ENCODE measurements at regions not wholly inside any gene's neighbourhood (a gene's known extent, or its start where the extent isn't known, plus 50 kb on each side); places are given as distances from the start of the nearest gene placed in this dataset.

GRCh38 chr20:41837669-41838224, 219.6 kb upstream of the CHD6 start:
- DNase-seq, result no peak
- in situ Hi-C loops (cut with MboI; ENCODE audit: low pct_unique_long_range_greater_than_20kb, low sequenced_read_pairs), result no loop called here

DNA sequence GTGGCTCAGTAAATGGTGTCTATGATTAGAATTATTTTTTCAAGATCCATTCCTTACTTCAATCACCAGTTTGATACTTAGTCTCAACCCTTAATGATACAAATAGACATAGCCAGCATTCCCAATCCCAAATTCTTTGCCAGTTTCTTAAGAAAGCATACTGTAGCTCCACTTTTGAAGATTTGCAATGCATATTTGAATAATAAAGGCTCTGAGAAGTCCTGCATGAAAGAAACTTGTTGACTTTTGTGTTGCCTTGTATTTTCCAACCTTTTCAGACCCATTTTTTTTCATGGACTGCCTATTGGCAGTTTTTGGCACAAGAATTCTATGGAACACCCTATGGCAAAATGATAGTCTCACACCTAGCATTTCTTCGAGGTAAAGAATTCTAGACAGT, 215.6 kb upstream of the CHD6 start:
- DNase-seq, result no peak
- in situ Hi-C loops (cut with MboI; ENCODE audit: low pct_unique_long_range_greater_than_20kb, low sequenced_read_pairs), result no loop called here

DNA sequence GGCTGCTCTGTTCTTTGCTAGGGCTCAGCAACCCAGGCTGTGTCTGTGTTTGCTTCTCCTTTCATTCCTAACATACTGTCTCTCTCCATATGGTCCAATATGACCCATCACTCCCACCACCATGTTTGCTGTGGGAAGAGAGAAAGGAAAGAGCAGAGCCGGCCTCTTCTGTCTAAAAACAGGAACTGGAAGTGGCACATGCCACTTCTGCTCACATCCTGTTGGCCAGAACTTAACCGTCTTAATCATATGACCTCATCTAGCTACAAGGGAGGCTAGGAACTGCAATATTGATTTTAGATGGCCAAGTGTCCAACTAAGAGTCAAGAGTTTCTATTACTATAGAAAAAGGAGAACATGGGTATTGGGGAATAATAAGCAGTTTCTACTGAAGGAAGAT, 212.5 kb upstream of the CHD6 start:
- no peak for DNase-seq
- in situ Hi-C loops (cut with MboI; ENCODE audit: low pct_unique_long_range_greater_than_20kb, low sequenced_read_pairs), result no loop called here

- no peak for DNase-seq
- in situ Hi-C loops (cut with MboI; ENCODE audit: low pct_unique_long_range_greater_than_20kb, low sequenced_read_pairs), result no loop called here
These were observed 201.3 kb upstream of the CHD6 start for GRCh38 chr20:41819436-41819835.

DNA sequence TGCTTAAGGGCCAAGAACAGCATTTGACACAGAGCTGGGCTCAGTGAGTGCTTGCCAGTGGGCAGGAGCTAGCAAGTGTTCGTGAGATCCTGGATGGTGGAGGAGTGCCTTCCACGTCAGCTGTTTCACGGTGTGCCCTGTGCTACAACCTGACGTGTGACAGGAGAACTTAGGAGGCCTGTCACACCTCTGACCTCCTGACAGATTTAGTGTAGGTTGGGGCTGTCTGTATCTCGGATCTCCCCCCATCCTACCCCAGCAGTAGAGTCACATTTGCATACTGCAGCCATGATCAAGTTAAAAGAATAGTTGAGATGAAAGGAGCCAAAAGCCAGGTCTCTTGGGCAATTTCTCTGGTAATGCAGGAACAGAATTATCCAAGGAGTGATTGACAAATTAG, 200.8 kb upstream of the CHD6 start:
- in situ Hi-C loops (cut with MboI; ENCODE audit: low pct_unique_long_range_greater_than_20kb, low sequenced_read_pairs), result no loop called here
- no peak for DNase-seq

- in situ Hi-C loops (cut with MboI; ENCODE audit: low pct_unique_long_range_greater_than_20kb, low sequenced_read_pairs), result no loop called here
- DNase-seq, result no peak
These were observed 200.2 kb upstream of the CHD6 start for GRCh38 chr20:41818369-41818768.

DNA sequence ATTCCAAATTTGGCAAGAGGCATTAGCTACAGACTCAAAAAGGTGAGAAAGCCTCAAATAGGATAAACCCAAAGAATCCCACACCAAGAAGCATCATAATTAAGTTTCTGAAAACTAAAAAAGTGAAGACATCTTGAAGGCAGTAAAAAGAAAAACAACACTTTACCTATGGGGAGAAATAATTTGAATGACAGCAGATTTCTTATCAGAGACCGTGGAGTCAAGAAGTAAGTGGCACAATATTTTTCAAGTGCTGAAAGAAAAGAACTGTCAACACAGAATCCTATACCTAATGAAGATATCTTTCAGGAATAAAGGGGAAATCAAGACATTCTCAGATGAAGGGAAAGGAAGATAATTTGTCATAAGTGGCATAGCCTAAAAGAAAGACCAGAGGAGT, 193.3 kb upstream of the CHD6 start:
- in situ Hi-C loops (cut with MboI; ENCODE audit: low pct_unique_long_range_greater_than_20kb, low sequenced_read_pairs), result no loop called here
- DNase-seq, result no peak

DNA sequence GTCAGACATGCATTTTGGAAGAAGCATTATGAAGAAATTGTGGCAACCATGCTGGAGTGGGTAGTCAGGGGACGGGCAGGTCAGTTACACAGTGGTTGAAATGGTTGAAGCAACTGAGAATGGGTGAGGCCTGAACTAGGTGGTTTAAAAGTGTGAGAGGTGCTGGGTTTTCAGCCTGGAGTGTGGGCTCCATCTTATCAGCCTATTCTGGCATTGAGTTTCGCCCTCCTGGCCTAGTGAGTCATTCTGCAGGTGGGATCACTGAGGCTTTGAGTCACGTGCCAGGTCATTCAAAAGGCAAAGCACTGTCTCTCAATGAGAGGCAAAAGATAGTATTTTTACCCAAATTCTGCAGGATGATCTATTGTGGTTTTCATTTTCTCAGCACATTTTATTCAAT, 181.9 kb upstream of the CHD6 start:
- in situ Hi-C loops (cut with MboI; ENCODE audit: low pct_unique_long_range_greater_than_20kb, low sequenced_read_pairs), result no loop called here
- no peak for DNase-seq

DNA sequence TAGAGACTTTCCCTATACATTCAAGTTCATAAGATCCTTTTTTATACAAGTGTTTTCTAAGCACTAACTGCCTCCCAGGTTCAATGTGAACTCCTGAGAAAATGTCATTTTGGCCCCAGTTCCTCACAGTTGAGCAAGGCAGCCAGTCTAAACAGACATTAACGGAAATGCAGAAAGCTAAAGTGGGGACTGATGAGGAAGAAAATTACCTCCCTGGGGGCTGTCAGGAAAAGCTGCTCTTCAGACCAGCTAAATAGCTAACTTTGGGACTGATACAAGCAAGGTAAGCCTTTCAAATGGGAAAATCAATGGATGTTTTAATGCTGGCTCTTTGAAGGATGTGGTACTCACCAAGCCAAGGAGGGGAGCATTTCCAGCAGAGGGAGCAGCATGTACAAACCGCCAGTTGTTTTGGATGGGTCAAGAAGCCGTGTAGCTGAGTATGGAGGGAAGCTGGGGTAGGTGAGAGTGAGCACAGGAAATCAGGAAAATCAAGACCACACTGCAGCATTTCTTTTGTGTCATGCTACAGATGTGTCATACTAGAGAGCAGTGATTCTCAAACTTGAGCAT, 180.8 kb upstream of the CHD6 start:
- in situ Hi-C loops (cut with MboI; ENCODE audit: low pct_unique_long_range_greater_than_20kb, low sequenced_read_pairs), result no loop called here
- no peak for DNase-seq

DNA sequence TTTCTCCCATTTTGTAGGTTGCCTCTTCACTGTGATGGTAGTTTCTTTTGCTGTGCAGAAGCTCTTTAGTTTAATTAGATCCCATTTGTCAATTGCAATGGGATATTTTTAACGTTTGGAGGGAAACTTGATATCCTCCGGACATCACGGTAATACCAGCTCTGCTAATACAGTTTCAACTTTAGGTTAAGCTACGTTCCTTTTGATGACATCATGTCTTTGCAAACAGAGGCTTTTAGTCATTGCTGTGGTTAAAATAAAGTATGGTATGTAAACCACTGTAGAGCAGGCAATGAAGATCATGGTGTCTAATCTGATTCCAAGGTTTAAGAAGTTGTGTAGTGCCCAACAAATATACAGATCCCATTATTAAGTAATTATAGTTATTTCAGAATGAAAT, 168.0 kb upstream of the CHD6 start:
- in situ Hi-C loops (cut with MboI; ENCODE audit: low pct_unique_long_range_greater_than_20kb, low sequenced_read_pairs), result no loop called here
- DNase-seq, result no peak

GRCh38 chr20:41784209-41784958, 166.2 kb upstream of the CHD6 start:
- in situ Hi-C loops (cut with MboI; ENCODE audit: low pct_unique_long_range_greater_than_20kb, low sequenced_read_pairs), result no loop called here

GRCh38 chr20:41783423-41784208, 165.4 kb upstream of the CHD6 start:
- in situ Hi-C loops (cut with MboI; ENCODE audit: low pct_unique_long_range_greater_than_20kb, low sequenced_read_pairs), result no loop called here
- DNase-seq, result no peak

More at GRCh38 chr20:41784209-41784958, 166.2 kb upstream of the CHD6 start:
- DNase-seq, result no peak

DNA sequence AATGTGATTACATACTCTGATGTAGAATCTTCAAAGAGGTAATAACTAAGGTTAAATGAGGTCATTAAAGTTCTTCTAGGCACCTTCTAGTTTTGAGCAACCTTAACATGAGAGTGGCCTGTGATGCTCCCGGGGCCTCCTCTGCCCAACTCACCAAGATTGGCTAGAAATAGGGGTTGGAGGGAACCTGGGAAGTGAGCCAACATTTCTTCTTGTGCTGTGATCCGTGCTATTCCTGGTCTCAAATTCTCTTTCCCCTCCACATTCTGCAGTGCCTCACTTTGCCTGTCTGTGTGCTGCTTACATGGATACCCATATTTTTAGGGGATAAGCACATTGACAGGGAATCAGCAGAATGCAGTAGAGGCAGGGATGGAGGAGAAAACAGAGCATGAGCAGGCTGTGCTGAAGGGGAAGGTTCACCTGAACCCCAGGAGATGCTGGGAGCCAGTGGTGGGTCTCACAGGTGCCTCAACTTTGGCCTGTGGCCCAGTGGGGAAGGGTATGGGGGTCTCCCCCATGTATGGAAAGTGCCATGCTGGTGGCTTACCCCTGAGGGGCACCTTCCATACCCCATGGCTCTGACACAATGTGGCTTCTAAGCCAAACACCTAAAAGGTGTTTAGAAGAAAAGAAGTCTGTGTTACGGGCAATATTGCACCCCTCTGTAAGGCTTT, 164.7 kb upstream of the CHD6 start:
- in situ Hi-C loops (cut with MboI; ENCODE audit: low pct_unique_long_range_greater_than_20kb, low sequenced_read_pairs), result no loop called here
- DNase-seq, result no peak

- in situ Hi-C loops (cut with MboI; ENCODE audit: low pct_unique_long_range_greater_than_20kb, low sequenced_read_pairs), result no loop called here
- DNase-seq, result no peak
These were observed 164.1 kb upstream of the CHD6 start for GRCh38 chr20:41782255-41782654.

DNA sequence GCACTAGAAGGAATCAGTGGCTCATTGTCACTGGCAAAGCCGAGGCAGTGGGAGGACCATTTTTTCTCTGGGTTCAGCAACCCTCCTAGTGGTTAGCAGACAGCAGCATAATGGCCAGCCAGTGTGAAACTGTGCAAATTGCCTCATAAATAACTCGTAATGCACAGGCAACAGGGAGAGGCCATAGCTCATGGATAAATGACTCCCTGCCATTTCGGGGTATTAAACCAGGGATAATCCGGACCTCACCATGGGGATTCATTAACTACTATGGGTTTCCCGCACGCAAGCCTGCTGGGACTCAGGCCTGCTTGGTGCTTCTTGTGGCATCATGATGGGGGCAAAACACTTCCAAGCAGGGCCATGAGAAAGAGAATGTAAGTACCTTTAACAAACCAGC, 158.2 kb upstream of the CHD6 start:
- in situ Hi-C loops (cut with MboI; ENCODE audit: low pct_unique_long_range_greater_than_20kb, low sequenced_read_pairs), result no loop called here
- no peak for DNase-seq

DNA sequence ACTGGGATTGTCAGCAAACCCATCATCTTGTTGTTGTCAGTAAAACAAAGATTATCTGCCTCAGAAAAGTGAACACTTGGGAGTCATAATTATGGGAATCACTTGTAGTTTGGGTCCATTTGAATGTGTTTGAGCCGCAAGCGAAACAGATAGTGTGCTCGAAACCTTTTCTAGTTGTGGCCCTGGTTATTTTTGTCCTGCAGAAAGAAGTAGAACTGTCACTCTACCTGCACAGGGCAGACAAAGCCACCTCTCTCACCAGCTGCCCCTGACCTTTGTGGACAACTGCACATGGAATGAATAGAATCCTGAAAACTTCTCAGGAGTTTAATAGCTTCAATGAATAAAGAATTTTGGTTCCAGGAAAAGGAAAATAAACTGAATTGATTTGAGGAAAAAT, 156.1 kb upstream of the CHD6 start:
- no peak for DNase-seq
- in situ Hi-C loops (cut with MboI; ENCODE audit: low pct_unique_long_range_greater_than_20kb, low sequenced_read_pairs), result no loop called here

DNA sequence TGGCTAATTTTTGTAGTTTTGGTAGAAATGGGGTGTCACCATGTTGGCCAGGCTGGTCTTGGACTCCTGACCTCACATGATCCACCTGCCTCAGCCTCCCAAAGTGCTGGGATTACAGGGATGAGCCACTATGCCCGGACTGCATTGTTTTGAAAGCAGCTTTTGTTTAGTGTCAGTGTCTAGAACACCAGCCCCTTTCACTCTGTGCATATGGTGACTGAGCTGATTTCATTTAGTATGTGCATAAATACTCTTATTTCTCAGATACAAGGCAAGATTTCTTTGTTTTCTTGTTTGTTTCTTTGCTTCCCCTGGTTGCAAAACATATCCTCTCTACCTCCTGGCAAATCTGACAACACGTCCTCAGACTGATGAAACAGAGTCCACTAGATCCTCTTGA, 152.8 kb upstream of the CHD6 start:
- DNase-seq, result no peak
- in situ Hi-C loops (cut with MboI; ENCODE audit: low pct_unique_long_range_greater_than_20kb, low sequenced_read_pairs), result no loop called here

DNA sequence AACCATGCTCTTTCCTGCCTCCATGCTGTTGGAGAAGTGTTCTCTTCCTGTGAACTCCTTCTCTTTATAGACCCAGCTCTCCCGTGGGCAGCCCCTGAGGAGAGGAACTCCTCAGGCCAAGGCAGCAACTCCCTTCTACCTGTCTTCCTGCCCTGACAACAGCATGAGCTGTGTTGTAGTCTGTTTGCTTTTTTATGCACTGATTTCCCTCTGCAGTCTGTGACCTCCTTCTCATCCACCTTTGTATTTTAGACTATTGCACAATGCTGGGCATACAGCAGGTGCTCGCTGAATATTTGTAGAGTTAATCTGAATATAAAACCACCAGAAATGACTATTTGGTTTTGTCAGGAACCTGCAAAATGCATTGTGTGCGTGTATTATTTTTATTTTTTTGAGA, 152.2 kb upstream of the CHD6 start:
- no peak for DNase-seq
- in situ Hi-C loops (cut with MboI; ENCODE audit: low pct_unique_long_range_greater_than_20kb, low sequenced_read_pairs), result no loop called here

DNA sequence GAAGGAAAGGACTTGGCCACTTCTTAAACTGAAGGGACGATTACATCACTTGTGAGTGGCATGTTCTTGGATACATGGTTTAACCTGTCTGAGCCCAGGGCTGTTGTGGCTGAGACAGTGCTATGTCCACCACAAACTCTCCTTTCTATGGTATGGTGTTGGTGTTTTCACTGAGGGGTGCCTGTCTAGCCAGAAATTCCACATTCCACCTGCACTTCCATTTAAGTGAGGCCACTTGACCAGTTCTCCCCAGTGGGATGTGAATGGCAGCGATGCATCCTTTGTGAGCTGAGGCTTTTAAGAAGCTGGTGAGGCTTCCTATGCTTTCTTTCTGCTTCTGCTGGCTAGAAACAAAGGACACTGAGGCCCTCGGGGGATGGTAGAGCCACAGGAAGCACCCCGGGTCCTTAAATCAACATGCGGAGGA, 151.4 kb upstream of the CHD6 start:
- DNase-seq, result no peak
- in situ Hi-C loops (cut with MboI; ENCODE audit: low pct_unique_long_range_greater_than_20kb, low sequenced_read_pairs), result no loop called here

- DNase-seq, result no peak
- in situ Hi-C loops (cut with MboI; ENCODE audit: low pct_unique_long_range_greater_than_20kb, low sequenced_read_pairs), result no loop called here
These were observed 132.0 kb upstream of the CHD6 start for GRCh38 chr20:41750137-41750536.
